Naive thymus-derived CD4-positive, alpha-beta T cell (primary cell): ENCODE measurements at regions not wholly inside any gene's neighbourhood (a gene's known extent, or its start where the extent isn't known, plus 50 kb on each side); places are given as distances from the start of the nearest gene placed in this dataset.

Experiments used
- ATAC-seq: fragments of 150-1000 bp; cut with Tn5 transposase; 2 replicates; pipeline ENCODE4 v1.10.0; 2021; ENCODE audit warnings: mild to moderate bottlenecking, moderate library complexity
- CTCF ChIA-PET: fragments of 350-600 bp; sonication (Branson Sonifier 250); formaldehyde crosslinking; loops from one replicate; lab custom pipeline; 2021; ENCODE audit warnings: antibody characterized with exemption; lab: Charles Lee
- POLR2A ChIA-PET: fragments of 350-600 bp; sonication (Branson Sonifier 250); formaldehyde crosslinking; loops from one replicate; lab custom pipeline; 2021; ENCODE audit warnings: antibody characterized with exemption, inconsistent platforms; lab: Charles Lee
- DNase-seq, 9 donors: peaks; one replicate each; pipeline versions ENCODE4 v3.0.0 to v3.0.0-alpha.2; 2020 to 2022; ENCODE audit warnings: mixed read lengths in 1 of 9
- H3K27ac ChIP-seq: one replicate; pipeline ENCODE4 v1.7.0; 2013; ENCODE audit warnings: mild to moderate bottlenecking, low read depth, low read length, moderate library complexity
- H3K27me3 ChIP-seq, 2 donors: one replicate each; pipeline ENCODE4 v1.7.0; 2013; ENCODE audit warnings: low read length in 2 of 2, mild to moderate bottlenecking in 2 of 2, moderate library complexity in 2 of 2; ENCODE audit not compliant: control insufficient read depth in 2 of 2, insufficient read depth in 2 of 2
- H3K36me3 ChIP-seq, 3 experiments: 1 replicate in 2 of 3; 2 replicates in 1 of 3; pipeline ENCODE4 v1.7.0; 2013; ENCODE audit warnings: low read length in 3 of 3, mild to moderate bottlenecking in 3 of 3, moderate library complexity in 1 of 3; ENCODE audit not compliant: insufficient read depth in 3 of 3, control insufficient read depth in 2 of 3
- H3K4me1 ChIP-seq, 2 donors: one replicate each; pipeline ENCODE4 v1.7.0; 2013; ENCODE audit warnings: low read length in 2 of 2, mild to moderate bottlenecking in 2 of 2, moderate library complexity in 1 of 2; ENCODE audit not compliant: control insufficient read depth in 2 of 2, insufficient read depth in 2 of 2
- H3K4me3 ChIP-seq: 2 replicates; pipeline ENCODE4 v1.7.0; 2013; ENCODE audit warnings: mild to moderate bottlenecking, low read length
- H3K9me3 ChIP-seq, 3 experiments: 1 replicate in 2 of 3; 2 replicates in 1 of 3; pipeline ENCODE4 v1.7.0; 2013; ENCODE audit warnings: low read length in 3 of 3; ENCODE audit not compliant: control insufficient read depth in 2 of 3
- H3K27ac Mint-ChIP-seq, 9 donors: one replicate each; pipeline ENCODE4 v1.8.0; 2020 to 2022; ENCODE audit warnings: mixed read lengths in 9 of 9, mild to moderate bottlenecking in 8 of 9, moderate library complexity in 5 of 9, inconsistent platforms in 2 of 9
- H3K27me3 Mint-ChIP-seq, 5 donors: one replicate each; pipeline ENCODE4 v1.8.0; 2021 to 2022; ENCODE audit warnings: mixed read lengths in 5 of 5, mild to moderate bottlenecking in 1 of 5
- H3K36me3 Mint-ChIP-seq, 5 donors: one replicate each; pipeline ENCODE4 v1.8.0; 2020 to 2022; ENCODE audit warnings: mixed read lengths in 5 of 5, mild to moderate bottlenecking in 3 of 5, inconsistent platforms in 1 of 5
- H3K4me1 Mint-ChIP-seq, 7 donors: one replicate each; pipeline ENCODE4 v1.8.0; 2020 to 2022; ENCODE audit warnings: mixed read lengths in 7 of 7, mild to moderate bottlenecking in 3 of 7, inconsistent platforms in 1 of 7
- H3K4me3 Mint-ChIP-seq, 10 donors: one replicate each; pipeline ENCODE4 v1.8.0; 2020 to 2022; ENCODE audit warnings: mild to moderate bottlenecking in 10 of 10, mixed read lengths in 10 of 10, moderate library complexity in 6 of 10, inconsistent platforms in 2 of 10
- H3K9me3 Mint-ChIP-seq, 11 donors: one replicate each; pipeline ENCODE4 v1.8.0; 2020 to 2022; ENCODE audit warnings: mixed read lengths in 11 of 11, mild to moderate bottlenecking in 4 of 11, inconsistent platforms in 1 of 11, moderate library complexity in 1 of 11
- intact Hi-C, 2 donors: fragments of 100-400 bp; cut with micrococcal nuclease; formaldehyde crosslinking; loops; one replicate each; pipeline ENCODE4 v1.15.1; 2023

GRCh38 chr5:176711883-176712282, 64.6 kb downstream of the TSPAN17 start:
- H3K27me3 Mint-ChIP-seq, result peaks cover 10 to 56% (median 41%) of the 10 kb centered on the region in 5 donors
- H3K27ac Mint-ChIP-seq, result no peak overlapping the region
- ATAC-seq, result no peak
- no peak overlapping the region for H3K4me3 Mint-ChIP-seq
- ChIA-PET POLR2A (no interaction called here), CTCF (interaction anchor here (0.9 kb wide), 1 partner anchor 17 kb away, joined by 3 read pairs; no protein-coding TSS in a partner anchor)
- Histone ChIP-seq H3K27ac (no peak overlapping the region), H3K36me3 (no peaks in the 10 kb centered on the region), H3K27me3 (no peaks in the 10 kb centered on the region), H3K4me1 (no peaks in the 10 kb centered on the region), H3K4me3 (no peak overlapping the region), H3K9me3 (no peaks in the 10 kb centered on the region)
- intact Hi-C loops, result no loop called here
- H3K4me1 Mint-ChIP-seq, result peaks cover 0 to 1% (median 0%) of the 10 kb centered on the region in 7 donors
- peaks cover 0 to 15% (median 6%) of the 10 kb centered on the region in 11 donors for H3K9me3 Mint-ChIP-seq
- peaks cover 0 to 5% (median 0%) of the 10 kb centered on the region in 5 donors for H3K36me3 Mint-ChIP-seq
- DNase-seq, result no peak

- H3K36me3 ChIP-seq, result no peaks in the 10 kb centered on the region
- peaks cover 12 to 61% (median 46%) of the 10 kb centered on the region in 5 donors for H3K27me3 Mint-ChIP-seq
- DNase-seq (no peak), ATAC-seq (no peak)
- no peak overlapping the region for H3K27ac ChIP-seq
- ChIA-PET POLR2A (no interaction called here), CTCF (no interaction called here)
- no peak overlapping the region for H3K4me3 Mint-ChIP-seq
- intact Hi-C loops, result no loop called here
- no peaks in the 10 kb centered on the region for H3K27me3 ChIP-seq
- H3K9me3 ChIP-seq, result no peaks in the 10 kb centered on the region
- H3K36me3 Mint-ChIP-seq, result peaks cover 0 to 5% (median 0%) of the 10 kb centered on the region in 5 donors
- H3K4me3 ChIP-seq, result no peak overlapping the region
- H3K4me1 ChIP-seq, result no peaks in the 10 kb centered on the region
- H3K9me3 Mint-ChIP-seq, result peaks cover 0 to 15% (median 6%) of the 10 kb centered on the region in 11 donors
- no peak overlapping the region for H3K27ac Mint-ChIP-seq
- H3K4me1 Mint-ChIP-seq, result peaks cover 0 to 1% (median 0%) of the 10 kb centered on the region in 7 donors
Observed at GRCh38 chr5:176712546-176713304, 65.4 kb downstream of the TSPAN17 start.

- intact Hi-C loops, result no loop called here
- Histone ChIP-seq H3K36me3 (no peaks in the 10 kb centered on the region), H3K27ac (no peak overlapping the region), H3K9me3 (no peaks in the 10 kb centered on the region), H3K27me3 (no peaks in the 10 kb centered on the region), H3K4me1 (no peaks in the 10 kb centered on the region), H3K4me3 (no peak overlapping the region)
- Mint-ChIP-seq H3K27me3 (peaks cover 12 to 65% (median 47%) of the 10 kb centered on the region in 5 donors), H3K4me1 (peaks cover 0 to 1% (median 0%) of the 10 kb centered on the region in 7 donors), H3K27ac (no peak overlapping the region), H3K9me3 (peaks cover 0 to 15% (median 6%) of the 10 kb centered on the region in 11 donors), H3K36me3 (peaks cover 0 to 5% (median 0%) of the 10 kb centered on the region in 5 donors), H3K4me3 (no peak overlapping the region)
- ChIA-PET POLR2A (no interaction called here), CTCF (no interaction called here)
- DNase-seq (no peak), ATAC-seq (no peak)
Observed at GRCh38 chr5:176713409-176713808, 66.1 kb downstream of the TSPAN17 start.

- H3K36me3 Mint-ChIP-seq, result peaks cover 0 to 5% (median 0%) of the 10 kb centered on the region in 5 donors
- H3K27ac ChIP-seq, result no peak overlapping the region
- intact Hi-C loops, result no loop called here
- no peak for ATAC-seq
- no peaks in the 10 kb centered on the region for H3K36me3 ChIP-seq
- no peaks in the 10 kb centered on the region for H3K9me3 ChIP-seq
- H3K4me1 ChIP-seq, result no peaks in the 10 kb centered on the region
- H3K9me3 Mint-ChIP-seq, result peaks cover 0 to 15% (median 6%) of the 10 kb centered on the region in 11 donors
- H3K4me3 Mint-ChIP-seq, result no peak overlapping the region
- no peak for DNase-seq
- no peak overlapping the region for H3K27ac Mint-ChIP-seq
- no peak overlapping the region for H3K4me3 ChIP-seq
- POLR2A ChIA-PET, result no interaction called here
- H3K27me3 Mint-ChIP-seq, result peaks cover 14 to 71% (median 54%) of the 10 kb centered on the region in 5 donors
- H3K27me3 ChIP-seq, result no peaks in the 10 kb centered on the region
- CTCF ChIA-PET, result no interaction called here
- H3K4me1 Mint-ChIP-seq, result peaks cover 0 to 1% (median 0%) of the 10 kb centered on the region in 7 donors
Observed at GRCh38 chr5:176714067-176714466, 66.8 kb downstream of the TSPAN17 start.

GRCh38 chr5:176716320-176716719, 69.0 kb downstream of the TSPAN17 start:
- no peak overlapping the region for H3K4me3 ChIP-seq
- POLR2A ChIA-PET, result no interaction called here
- ATAC-seq, result no peak
- peaks cover 0 to 15% (median 6%) of the 10 kb centered on the region in 11 donors for H3K9me3 Mint-ChIP-seq
- CTCF ChIA-PET, result no interaction called here
- H3K4me1 Mint-ChIP-seq, result no peaks in the 10 kb centered on the region
- no peak overlapping the region for H3K27ac ChIP-seq
- no peak overlapping the region for H3K4me3 Mint-ChIP-seq
- H3K27ac Mint-ChIP-seq, result no peak overlapping the region
- intact Hi-C loops, result no loop called here
- no peaks in the 10 kb centered on the region for H3K27me3 ChIP-seq
- H3K9me3 ChIP-seq, result no peaks in the 10 kb centered on the region
- no peaks in the 10 kb centered on the region for H3K4me1 ChIP-seq
- H3K36me3 ChIP-seq, result no peaks in the 10 kb centered on the region
- H3K36me3 Mint-ChIP-seq, result peaks cover 0 to 5% (median 0%) of the 10 kb centered on the region in 5 donors
- no peak for DNase-seq
- peaks cover 22 to 64% (median 49%) of the 10 kb centered on the region in 5 donors for H3K27me3 Mint-ChIP-seq

- ChIA-PET CTCF (no interaction called here), POLR2A (no interaction called here)
- intact Hi-C loops, result no loop called here
- no peak overlapping the region for H3K4me3 Mint-ChIP-seq
- peaks cover 0 to 10% (median 5%) of the 10 kb centered on the region in 11 donors for H3K9me3 Mint-ChIP-seq
- H3K27ac Mint-ChIP-seq, result no peak overlapping the region
- H3K36me3 Mint-ChIP-seq, result peaks cover 0 to 5% (median 0%) of the 10 kb centered on the region in 5 donors
- Histone ChIP-seq H3K27me3 (no peaks in the 10 kb centered on the region), H3K36me3 (no peaks in the 10 kb centered on the region), H3K4me1 (peaks cover 0 to 19% of the 10 kb centered on the region in 2 donors), H3K27ac (no peak overlapping the region), H3K4me3 (no peak overlapping the region), H3K9me3 (no peaks in the 10 kb centered on the region)
- H3K27me3 Mint-ChIP-seq, result peaks cover 25 to 56% (median 42%) of the 10 kb centered on the region in 5 donors
- DNase-seq, result no peak
- H3K4me1 Mint-ChIP-seq, result peaks cover 0 to 9% (median 0%) of the 10 kb centered on the region in 7 donors
- ATAC-seq, result no peak
Observed at GRCh38 chr5:176719113-176719739, 71.9 kb downstream of the TSPAN17 start.
